OCI-LY1 (cell line): ENCODE measurements at regions not wholly inside any gene's neighbourhood (a gene's known extent, or its start where the extent isn't known, plus 50 kb on each side); places are given as distances from the start of the nearest gene placed in this dataset.

Source experiments
- H2AFZ ChIP-seq: fragments of 200-600 bp; sonication (generic), shearing (Covaris generic); 2 replicates; pipeline ENCODE4 v1.6.0; 2014; ENCODE audit warnings: antibody characterized with exemption, mild to moderate bottlenecking, low read length
- H3F3A ChIP-seq: fragments of 200-600 bp; sonication (generic), shearing (Covaris generic); 2 replicates; pipeline ENCODE4 v1.6.0; 2014; ENCODE audit warnings: mild to moderate bottlenecking, antibody characterized with exemption, low read length, moderate library complexity; ENCODE audit not compliant: insufficient read depth
- H3K27ac ChIP-seq: fragments of 200-600 bp; sonication (generic); 2 replicates; pipeline ENCODE4 v1.5.1; 2014; ENCODE audit warnings: low read length, mixed run types, mild to moderate bottlenecking, low read depth; ENCODE audit not compliant: poor library complexity, severe bottlenecking
- H3K27me3 ChIP-seq: fragments of 200-600 bp; sonication (generic); 2 replicates; pipeline ENCODE4 v1.6.0; 2014; ENCODE audit warnings: antibody characterized with exemption, mild to moderate bottlenecking, low read length, moderate library complexity; ENCODE audit not compliant: insufficient read depth
- H3K36me3 ChIP-seq: fragments of 200-600 bp; sonication (generic); 2 replicates; pipeline ENCODE4 v1.6.1; 2014; ENCODE audit warnings: mild to moderate bottlenecking, antibody characterized with exemption, low read length, moderate library complexity, mixed read lengths; ENCODE audit not compliant: insufficient read depth
- H3K4me1 ChIP-seq: fragments of 200-600 bp; sonication (generic); 2 replicates; pipeline ENCODE4 v1.5.1; 2014; ENCODE audit warnings: mild to moderate bottlenecking, low read length, moderate library complexity; ENCODE audit not compliant: insufficient read depth, severe bottlenecking
- H3K4me2 ChIP-seq: fragments of 200-600 bp; sonication (generic), shearing (Covaris generic); 2 replicates; pipeline ENCODE4 v1.6.1; 2014; ENCODE audit warnings: low read length
- H3K4me3 ChIP-seq: fragments of 200-600 bp; sonication (generic); 2 replicates; pipeline ENCODE4 v1.5.1; 2014; ENCODE audit warnings: low read length, low read depth, mild to moderate bottlenecking, mixed read lengths; ENCODE audit not compliant: poor library complexity, severe bottlenecking
- H3K79me2 ChIP-seq: fragments of 200-600 bp; shearing (Covaris generic); 2 replicates; pipeline ENCODE4 v1.6.1; 2016; ENCODE audit warnings: mixed run types, low read length, mixed read lengths; ENCODE audit not compliant: insufficient read depth
- H3K9ac ChIP-seq: fragments of 200-600 bp; sonication (generic), shearing (Covaris generic); 2 replicates; pipeline ENCODE4 v1.6.1; 2014; ENCODE audit warnings: mild to moderate bottlenecking, low read length, mixed read lengths
- H3K9me2 ChIP-seq: fragments of 200-600 bp; sonication (generic), shearing (Covaris generic); 2 replicates; pipeline ENCODE4 v1.6.1; 2014; ENCODE audit warnings: low read depth, mild to moderate bottlenecking, low read length, mixed read lengths
- H3K9me3 ChIP-seq: fragments of 200-600 bp; shearing (Covaris generic); 2 replicates; pipeline ENCODE4 v1.6.1; 2014; ENCODE audit warnings: low read length, mixed read lengths
- H4K20me1 ChIP-seq: fragments of 200-600 bp; sonication (generic), shearing (Covaris generic); 2 replicates; pipeline ENCODE4 v1.6.0; 2016; ENCODE audit warnings: mild to moderate bottlenecking, low read length; ENCODE audit not compliant: insufficient read depth
- CTCF ChIP-seq: fragments of 200-600 bp; sonication (generic), shearing (Covaris generic); IDR thresholded peaks from 2 replicates; pipeline ENCODE4 v1.5.1; 2017; ENCODE audit warnings: mild to moderate bottlenecking, antibody characterized with exemption, low read length, moderate library complexity, mixed read lengths
- EZH2 ChIP-seq: fragments of 200-600 bp; sonication (generic), shearing (Covaris generic); IDR thresholded peaks from 2 replicates; pipeline ENCODE4 v1.8.0; 2017; ENCODE audit warnings: borderline replicate concordance, mixed run types, mild to moderate bottlenecking, antibody characterized with exemption, low read length, moderate library complexity, mixed read lengths

GRCh38 chr2:39838589-39838988 is 59.5 kb upstream of the THUMPD2 start:
- Histone ChIP-seq H3K4me3 (no peak overlapping the region), H3K27me3 (0 out of 2 replicates have a peak, but pooled peaks cover 7% of the 10 kb centered on the region), H3F3A (no peaks in the 10 kb centered on the region), H3K27ac (no peak overlapping the region), H3K4me2 (no peak overlapping the region), H3K4me1 (peaks cover 5% of the 10 kb centered on the region), H3K9ac (no peak overlapping the region), H3K9me2 (no peaks in the 10 kb centered on the region), H4K20me1 (no peaks in the 10 kb centered on the region), H3K36me3 (no peaks in the 10 kb centered on the region), H2AFZ (no peak overlapping the region), H3K79me2 (no peaks in the 10 kb centered on the region), H3K9me3 (no peaks in the 10 kb centered on the region)
- TF ChIP-seq EZH2 (no peak), CTCF (no peak)

- no peak overlapping the region for H3K4me3 ChIP-seq
Measured at GRCh38 chr2:39837856-39838453, 58.9 kb upstream of the THUMPD2 start.

DNA sequence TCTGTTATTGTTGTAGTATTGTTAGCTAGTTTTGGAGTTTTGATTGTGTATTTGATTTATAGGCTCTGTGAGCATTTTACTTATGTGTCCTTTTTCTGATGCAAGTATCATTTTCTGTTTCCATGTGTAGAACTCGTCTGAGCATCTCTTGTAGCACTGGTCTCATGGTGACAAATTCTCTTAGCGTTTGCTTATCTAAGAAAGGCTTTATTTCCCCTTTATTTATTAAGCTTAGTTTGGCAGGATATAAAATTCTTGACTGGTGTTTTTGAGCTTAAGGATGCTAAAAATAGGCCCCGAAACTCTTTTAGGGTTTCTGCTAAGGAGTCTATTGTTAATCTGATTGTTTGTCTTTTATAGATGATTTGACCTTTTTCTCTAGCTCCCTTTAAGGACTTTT is 57.6 kb upstream of the THUMPD2 start:
- no peak overlapping the region for H3K9ac ChIP-seq
- H3F3A ChIP-seq: no peaks in the 10 kb centered on the region
- H3K4me1 ChIP-seq: peaks cover 5% of the 10 kb centered on the region
- H3K9me3 ChIP-seq: no peaks in the 10 kb centered on the region
- H3K79me2 ChIP-seq: no peaks in the 10 kb centered on the region
- no peaks in the 10 kb centered on the region for H4K20me1 ChIP-seq
- H3K9me2 ChIP-seq: no peaks in the 10 kb centered on the region
- no peak overlapping the region for H3K4me3 ChIP-seq
- no peaks in the 10 kb centered on the region for H3K36me3 ChIP-seq
- no peak overlapping the region for H3K4me2 ChIP-seq
- no peak overlapping the region for H2AFZ ChIP-seq
- no peaks in the 10 kb centered on the region for H3K27me3 ChIP-seq
- no peak for TF ChIP-seq CTCF
- no peak for TF ChIP-seq EZH2
- no peak overlapping the region for H3K27ac ChIP-seq

More at GRCh38 chr2:39837856-39838453, 58.9 kb upstream of the THUMPD2 start:
- Histone ChIP-seq H3K27ac (no peak overlapping the region), H3K4me1 (peaks cover 5% of the 10 kb centered on the region), H3K4me2 (no peak overlapping the region), H3K79me2 (no peaks in the 10 kb centered on the region), H3F3A (no peaks in the 10 kb centered on the region), H2AFZ (no peak overlapping the region), H3K9me2 (no peaks in the 10 kb centered on the region), H4K20me1 (no peaks in the 10 kb centered on the region), H3K9ac (no peak overlapping the region), H3K9me3 (no peaks in the 10 kb centered on the region), H3K27me3 (0 out of 2 replicates have a peak, but pooled peaks cover 7% of the 10 kb centered on the region), H3K36me3 (no peaks in the 10 kb centered on the region)
- TF ChIP-seq CTCF (peak; percentile 95), EZH2 (no peak)
